Hematopoietic multipotent progenitor cell (in vitro differentiated cells): ENCODE measurements at regions not wholly inside any gene's neighbourhood (a gene's known extent, or its start where the extent isn't known, plus 50 kb on each side); places are given as distances from the start of the nearest gene placed in this dataset. TPM values are rescaled to one million over a fixed set of nuclear protein-coding genes. Genes with fewer than 3 reads are reported as not detected.
A peak's percentile ranks its signal among the peaks of the same experiment; 100 is the strongest.
"Not testable (repeated sequence)": the region's sequence is repeated elsewhere in the genome, so short reads cannot be mapped to it uniquely, and the experiment has no call there.

ENCODE experiments used
- DNase-seq, 3 donors: peaks; one replicate each; pipeline ENCODE4 v3.0.0-alpha.2; 2011 to 2015; ENCODE audit warnings: low read depth in 2 of 3, low spot score in 2 of 3
- small RNA-seq: library from RNA; depleted of rRNA; stranded (forward); fragments of <200 nt; gene quantifications from one replicate; pipeline ENCODE3, GENCODE V24; 2012

DNA sequence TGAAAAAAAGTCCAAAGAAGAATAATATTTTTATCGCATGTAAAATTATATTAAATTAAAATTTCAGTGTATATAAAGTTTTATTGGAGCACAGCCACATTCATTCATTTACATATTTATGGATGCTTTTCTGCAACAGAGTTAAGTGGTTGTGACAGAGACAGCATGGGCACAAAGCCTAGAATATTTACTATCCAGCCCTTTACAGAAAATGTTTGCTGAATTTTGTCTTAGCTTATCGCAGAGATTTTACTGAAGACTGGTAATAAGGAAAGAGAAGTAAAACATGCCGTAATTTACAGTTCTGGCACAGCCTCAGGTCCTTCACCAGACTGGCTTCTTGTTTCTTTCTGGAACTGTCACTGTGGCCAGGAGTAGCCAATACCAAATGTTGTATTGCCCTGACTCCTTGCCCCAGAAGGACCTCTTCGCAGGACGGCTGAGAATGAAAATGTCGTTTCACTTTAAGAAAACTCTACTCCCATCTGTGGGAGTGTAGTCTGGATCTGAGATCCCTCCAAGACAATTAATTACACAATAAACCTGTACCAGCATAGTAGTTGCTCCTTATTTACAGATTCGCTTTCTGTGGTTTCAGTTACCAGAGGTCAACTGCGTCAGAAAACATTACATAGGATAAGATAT is 94.9 kb upstream of the GOT2 start:
- no peak for DNase-seq

DNA sequence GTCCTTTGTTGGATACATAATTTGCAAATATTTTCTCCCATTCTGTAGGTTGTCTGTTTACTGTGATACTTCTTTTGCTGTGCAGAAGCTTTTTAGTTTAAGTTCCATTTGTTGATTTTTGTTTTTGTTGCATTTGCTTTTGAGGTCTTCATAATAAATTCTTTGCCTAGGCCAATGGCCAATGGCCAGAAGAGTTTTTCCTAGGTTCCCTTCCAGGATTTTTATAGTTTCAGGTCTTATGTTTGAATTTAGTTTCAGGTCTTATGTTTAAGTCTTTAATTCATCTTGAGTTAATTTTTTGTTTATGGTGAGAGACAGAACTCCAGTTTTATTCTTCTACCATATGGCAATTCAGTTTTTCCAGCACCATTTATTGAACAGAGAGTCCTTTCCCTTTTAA is 90.1 kb upstream of the GOT2 start:
- no peak for DNase-seq

DNA sequence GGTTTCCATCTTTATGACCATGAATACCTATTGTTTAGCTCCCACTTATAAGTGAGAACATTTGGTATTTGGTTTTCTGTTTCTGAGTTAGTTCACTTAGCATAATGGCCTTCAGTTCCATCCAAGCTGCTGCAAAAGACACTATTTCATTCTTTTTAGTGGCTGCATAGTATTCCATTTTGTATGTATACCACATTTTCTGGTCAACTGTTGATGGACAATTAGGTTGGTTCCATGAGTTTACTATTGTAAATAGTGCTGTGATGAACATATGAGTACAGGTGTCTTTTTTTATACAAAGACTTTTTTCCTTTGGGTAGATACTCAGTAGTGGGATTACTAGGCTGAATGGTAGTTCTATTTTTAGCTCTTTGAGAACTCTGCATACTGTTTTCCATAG is 87.8 kb upstream of the GOT2 start:
- no peak for DNase-seq

DNA sequence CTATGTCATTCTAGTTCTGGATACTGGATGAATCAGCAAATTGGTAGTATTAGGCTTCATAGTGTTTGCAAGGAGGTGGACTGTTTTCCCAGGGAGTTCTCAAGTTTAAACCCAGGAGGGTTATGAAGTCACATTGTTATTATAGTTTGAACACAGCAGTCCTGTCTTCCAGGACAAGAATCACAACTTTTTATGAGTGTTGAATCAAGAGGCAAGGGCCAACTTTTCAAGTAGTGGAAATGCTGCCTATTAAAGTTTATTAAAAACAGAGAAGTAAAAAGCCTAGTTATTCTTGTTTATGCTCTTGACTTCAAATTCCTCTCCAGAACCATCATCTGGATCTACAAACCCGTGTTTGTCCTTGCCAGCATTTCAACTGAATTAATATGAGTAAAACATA is 86.3 kb upstream of the GOT2 start:
- DNase-seq = no peak

DNA sequence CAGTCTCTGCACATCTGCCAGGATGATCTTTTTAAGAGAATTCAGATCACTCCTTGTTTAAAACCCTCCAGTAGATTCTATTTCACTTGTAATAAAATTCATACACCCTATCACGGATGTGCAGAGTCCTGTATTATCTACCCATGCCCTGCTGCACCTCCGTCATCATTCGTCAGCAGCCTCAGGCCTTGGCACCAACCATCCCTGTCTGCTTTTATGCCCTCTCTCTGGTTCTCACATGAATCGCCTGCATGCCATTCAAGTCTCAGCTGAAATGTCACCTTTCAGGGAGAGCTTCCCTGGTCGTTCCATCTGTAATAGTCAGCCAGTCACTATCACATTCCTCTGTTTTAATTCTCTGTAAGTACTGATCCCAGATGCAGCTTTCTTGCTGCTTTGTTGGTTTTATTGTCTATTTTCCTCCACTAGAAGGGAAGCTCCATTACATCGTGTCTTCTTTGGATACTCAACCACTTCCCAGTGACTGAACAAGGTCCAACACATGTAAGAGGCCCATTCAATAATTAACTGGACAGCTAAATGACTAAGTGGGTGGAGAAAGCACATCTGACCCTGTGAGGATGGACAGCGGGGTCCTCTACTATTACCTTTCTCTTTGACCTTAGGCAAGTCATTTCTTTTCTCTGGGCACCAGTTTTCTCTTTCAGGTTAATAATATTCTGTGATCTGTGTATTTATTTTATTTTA is 81.2 kb upstream of the GOT2 start:
- no peak for DNase-seq

DNA sequence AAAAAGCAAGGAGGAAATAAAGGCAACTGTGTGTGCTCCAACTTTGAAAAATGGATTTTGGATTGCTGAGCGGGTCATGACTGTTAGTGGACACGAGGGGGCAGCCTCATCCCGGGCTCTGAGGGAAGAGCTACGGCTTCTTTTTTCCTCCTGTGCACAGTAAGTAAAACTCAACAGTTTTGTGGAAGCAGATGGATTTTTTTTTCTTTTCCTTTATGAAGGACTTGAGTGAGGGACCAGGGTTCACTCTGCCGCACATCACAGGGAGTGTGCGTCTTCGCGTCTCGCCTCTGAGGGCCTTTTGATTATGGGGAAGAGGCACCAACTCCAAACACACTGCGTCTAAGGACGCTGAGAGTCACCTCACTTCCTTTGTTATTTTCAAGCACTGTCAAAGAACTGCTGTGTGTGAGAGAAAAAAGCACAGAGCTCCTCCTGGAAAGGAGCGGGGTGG is 80.3 kb upstream of the GOT2 start:
- peak in 2 of 3 donors; percentile 29 to 57 for DNase-seq

DNA sequence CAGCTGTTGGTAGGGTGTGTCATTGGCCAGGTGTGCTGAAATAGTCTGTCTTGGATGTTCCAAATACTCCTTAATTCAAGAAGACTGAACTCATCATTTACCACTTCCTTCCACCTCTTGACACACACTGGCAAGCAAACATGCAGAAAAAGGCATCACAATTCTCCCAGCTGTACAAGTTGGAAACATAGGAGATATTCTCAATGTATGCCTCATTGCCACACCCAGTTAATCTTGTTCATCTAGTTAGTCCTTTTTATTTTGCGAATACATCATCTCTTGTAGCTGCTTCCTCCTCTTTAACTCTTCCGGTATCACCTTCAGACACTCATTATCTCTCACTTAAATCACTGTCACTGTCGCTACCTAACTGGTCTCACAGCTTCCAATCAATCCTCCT is 75.1 kb upstream of the GOT2 start:
- DNase-seq = no peak

DNA sequence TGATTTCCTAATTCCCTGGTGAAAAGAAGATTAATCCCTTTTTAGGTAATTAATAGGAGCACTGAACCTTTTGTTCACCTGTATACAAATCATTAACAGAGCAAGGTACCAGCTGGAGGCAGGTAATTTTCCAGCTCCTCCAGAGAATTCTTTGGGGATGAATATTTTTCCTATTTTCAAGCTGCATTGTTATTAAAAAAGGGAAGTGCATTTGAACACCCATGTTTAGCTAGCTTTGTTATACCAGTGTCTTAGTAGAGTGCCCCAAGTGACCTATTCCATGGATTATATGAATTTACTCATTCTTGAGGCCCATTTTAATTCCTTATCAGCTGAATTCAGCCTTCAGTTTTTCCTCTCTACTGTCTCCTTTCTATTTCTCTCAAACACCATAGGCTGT is 73.2 kb upstream of the GOT2 start:
- DNase-seq = no peak

DNA sequence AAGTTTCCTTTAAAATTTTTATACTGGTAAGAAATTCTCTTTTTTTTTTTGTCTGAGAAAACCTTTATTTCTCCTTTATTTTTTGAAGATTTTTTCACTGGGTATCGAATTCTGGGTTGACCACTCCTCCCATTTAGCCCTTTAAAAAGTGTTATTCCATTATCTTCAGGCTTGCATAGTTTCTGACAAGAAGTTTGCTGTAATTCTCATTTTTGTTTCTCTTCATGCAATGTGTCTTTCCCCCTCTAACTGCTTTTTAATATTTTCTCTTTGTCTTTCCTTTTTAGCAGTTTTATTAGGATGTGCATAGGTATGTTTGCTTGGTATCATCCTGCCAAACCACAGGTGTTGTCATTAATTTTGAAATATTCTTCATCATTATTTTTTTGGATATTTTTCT is 67.7 kb upstream of the GOT2 start:
- DNase-seq = no peak

DNA sequence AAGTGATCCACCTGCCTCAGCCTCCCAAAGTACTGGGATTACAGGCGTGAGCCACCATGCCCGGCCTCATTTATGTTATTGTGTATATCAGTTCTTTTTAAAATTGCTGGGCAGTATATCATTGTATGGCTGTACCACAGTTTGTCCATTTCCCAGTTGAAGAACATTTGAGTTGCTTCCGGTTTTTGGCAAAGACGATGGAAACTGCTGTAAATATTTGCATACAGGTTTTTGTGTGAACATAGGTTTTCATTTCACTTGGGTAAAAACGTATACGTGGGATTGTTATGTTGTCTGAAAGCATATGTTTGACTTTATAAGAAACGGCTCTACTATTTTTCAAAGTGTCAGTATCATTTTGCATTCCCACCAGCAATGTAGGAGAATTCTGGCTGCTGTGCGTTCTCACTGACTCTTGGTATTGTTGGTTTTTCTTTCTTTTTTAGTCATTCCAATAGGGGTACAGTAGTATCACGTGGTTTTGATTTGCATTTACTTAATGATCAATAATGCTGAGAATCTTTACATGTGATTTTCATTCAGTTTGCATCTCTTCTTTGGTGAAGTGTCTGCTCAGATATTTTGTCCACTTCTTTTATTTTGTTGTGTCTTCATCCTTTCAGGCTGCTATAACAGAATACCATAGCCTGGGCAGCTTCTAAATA is 63.2 kb upstream of the GOT2 start:
- DNase-seq = no peak

DNA sequence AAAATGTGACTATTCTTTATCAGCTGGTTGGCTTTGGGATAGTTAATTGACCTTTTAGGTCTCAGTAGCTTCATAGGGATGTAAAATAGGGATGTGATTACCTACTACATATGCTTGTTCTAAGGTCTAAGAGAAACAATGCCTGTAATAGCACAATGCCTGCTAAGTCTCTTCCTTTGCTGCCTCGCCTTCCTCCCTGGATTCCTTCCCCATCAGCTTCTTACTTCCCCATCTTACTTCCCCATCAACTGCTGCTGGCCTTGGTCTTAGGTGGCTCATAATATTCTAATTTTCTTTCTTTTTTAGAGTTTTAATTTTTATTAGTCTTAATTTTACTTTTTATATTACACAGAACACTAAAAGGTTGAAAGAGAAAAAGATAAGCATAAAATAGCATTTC is 59.2 kb upstream of the GOT2 start:
- DNase-seq = no peak

DNA sequence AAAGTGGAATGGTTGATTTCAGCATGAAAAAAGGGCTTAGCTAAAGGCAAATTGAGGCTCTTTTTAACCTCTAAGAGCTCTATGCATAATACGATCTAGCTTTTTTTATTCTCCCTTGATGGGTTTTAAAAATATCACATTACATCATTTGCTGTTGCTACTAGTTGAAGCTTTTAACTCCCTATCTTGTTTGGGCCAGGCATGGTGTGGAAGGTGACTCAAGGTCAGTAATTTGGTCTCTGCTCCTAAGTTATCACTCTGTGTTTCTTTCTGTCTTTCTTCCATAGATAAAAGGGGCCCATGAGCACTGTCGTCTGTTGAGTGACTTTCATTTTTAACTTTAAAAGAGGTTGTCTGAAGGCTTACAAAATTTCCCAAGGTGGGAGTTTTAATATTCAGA is 58.1 kb upstream of the GOT2 start:
- DNase-seq = no peak

DNA sequence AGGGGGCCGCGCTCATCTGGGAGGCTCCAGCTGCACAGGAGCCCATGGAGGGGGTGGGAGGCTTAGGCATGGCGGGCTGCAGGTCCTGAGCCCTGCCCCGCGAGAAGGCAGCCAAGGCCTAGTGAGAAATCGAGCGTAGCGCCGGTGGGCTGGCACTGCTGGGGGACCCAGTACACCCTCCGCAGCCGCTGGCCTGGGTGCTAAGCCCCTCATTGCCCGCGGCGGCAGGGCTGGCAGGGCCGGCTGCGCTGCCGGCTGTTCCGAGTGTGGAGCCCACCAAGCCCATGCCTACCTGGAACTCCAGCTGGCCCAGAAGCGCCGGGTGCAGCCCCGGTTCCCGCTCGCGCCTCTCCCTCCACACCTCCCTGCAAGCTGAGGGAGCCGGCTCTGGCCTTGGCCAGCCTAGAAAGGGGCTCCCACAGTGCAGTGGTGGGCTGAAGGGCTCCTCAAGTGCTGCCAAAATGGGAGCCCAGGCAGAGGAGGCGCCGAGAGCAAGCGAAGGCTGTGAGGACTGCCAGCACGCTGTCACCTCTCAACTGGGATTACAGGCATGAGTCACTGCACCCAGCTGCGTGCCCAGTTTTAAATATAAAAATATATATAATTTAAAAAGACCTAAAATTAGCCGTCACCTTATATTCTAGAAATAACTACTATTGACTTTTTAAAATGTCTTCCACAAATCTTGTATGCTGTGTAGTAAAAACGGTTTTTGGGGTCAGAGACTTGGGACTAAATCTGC is 56.9 kb upstream of the GOT2 start:
- DNase-seq = not testable (repeated sequence)

DNA sequence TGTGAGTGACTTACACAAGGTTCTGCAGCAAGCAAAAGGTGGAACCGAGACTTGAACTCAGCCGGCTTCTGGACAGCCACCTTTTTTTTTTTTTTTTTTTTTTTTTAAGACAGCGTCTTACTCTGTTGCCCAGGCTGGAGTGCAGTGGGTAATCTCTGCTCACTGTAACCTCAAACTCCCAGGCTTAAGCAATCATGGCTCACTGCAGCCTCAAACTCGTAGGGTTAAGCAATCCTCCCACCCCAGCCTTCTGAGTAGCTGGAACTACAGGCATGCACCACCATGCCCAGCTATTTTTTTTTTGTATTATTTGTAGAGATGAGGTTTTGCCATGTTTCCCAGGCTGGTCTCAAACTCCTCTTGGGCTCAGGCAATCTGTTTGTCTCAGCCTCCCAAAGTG is 55.2 kb upstream of the GOT2 start:
- no peak for DNase-seq

Small RNAs in the stretch of these regions (small RNA-seq; reads per million reads assigned to genes)
- gene AC018554.2 (not detected), gene AC092121.1 (not detected), gene RF00017 (not detected), gene RNU4-58P (not detected), gene RPS27P27 (not detected)
